AG09309 (cell line): ENCODE measurements at regions not wholly inside any gene's neighbourhood (a gene's known extent, or its start where the extent isn't known, plus 50 kb on each side); places are given as distances from the start of the nearest gene placed in this dataset.
"Not testable (repeated sequence)": the region's sequence is repeated elsewhere in the genome, so short reads cannot be mapped to it uniquely, and the experiment has no call there.

ENCODE experiments used
- DNase-seq: peaks from one replicate; pipeline ENCODE4 v3.0.0-alpha.2; 2010; ENCODE audit warnings: low read depth
- H3K4me3 ChIP-seq: 2 replicates; pipeline ENCODE4 v1.5.1; 2011; ENCODE audit warnings: mild to moderate bottlenecking, low read depth, low read length, moderate library complexity; ENCODE audit not compliant: control insufficient read depth
- TF ChIP-seq, protein P1 (sequence below): IDR thresholded peaks from 2 replicates; pipeline ENCODE4 v1.5.1; 2011; ENCODE audit warnings: mild to moderate bottlenecking, low read depth, low read length, inconsistent platforms; ENCODE audit not compliant: insufficient read depth, control insufficient read depth; ENCODE audit errors: missing control alignments

DNA sequence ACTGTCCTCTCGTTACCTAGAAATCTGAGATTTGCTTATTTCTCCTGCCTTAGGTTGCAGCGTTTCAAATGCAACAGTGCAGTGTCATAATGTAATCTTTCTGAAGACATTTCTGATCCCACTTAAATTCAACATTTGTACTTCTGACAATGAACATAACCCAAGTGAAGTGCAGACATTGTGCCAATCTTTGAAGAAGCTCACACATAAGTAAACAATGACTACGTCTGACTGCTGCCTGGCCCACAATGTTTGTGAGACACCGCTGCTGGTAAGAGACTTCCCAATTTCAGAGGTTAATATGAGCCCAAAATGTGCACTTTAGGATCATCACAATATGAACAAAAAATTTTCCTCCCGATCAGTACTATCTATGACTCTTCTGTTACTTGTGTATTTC lies 84.6 kb upstream of the BCL2L14 start:
- TF ChIP-seq, protein P1, sequence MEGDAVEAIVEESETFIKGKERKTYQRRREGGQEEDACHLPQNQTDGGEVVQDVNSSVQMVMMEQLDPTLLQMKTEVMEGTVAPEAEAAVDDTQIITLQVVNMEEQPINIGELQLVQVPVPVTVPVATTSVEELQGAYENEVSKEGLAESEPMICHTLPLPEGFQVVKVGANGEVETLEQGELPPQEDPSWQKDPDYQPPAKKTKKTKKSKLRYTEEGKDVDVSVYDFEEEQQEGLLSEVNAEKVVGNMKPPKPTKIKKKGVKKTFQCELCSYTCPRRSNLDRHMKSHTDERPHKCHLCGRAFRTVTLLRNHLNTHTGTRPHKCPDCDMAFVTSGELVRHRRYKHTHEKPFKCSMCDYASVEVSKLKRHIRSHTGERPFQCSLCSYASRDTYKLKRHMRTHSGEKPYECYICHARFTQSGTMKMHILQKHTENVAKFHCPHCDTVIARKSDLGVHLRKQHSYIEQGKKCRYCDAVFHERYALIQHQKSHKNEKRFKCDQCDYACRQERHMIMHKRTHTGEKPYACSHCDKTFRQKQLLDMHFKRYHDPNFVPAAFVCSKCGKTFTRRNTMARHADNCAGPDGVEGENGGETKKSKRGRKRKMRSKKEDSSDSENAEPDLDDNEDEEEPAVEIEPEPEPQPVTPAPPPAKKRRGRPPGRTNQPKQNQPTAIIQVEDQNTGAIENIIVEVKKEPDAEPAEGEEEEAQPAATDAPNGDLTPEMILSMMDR = no peak
- DNase-seq = no peak
- no peak overlapping the region for H3K4me3 ChIP-seq

GRCh38 chr12:11987901-11988300 lies 82.8 kb upstream of the BCL2L14 start:
- H3K4me3 ChIP-seq = no peak overlapping the region
- TF ChIP-seq, protein P1 = no peak
- no peak for DNase-seq

DNA sequence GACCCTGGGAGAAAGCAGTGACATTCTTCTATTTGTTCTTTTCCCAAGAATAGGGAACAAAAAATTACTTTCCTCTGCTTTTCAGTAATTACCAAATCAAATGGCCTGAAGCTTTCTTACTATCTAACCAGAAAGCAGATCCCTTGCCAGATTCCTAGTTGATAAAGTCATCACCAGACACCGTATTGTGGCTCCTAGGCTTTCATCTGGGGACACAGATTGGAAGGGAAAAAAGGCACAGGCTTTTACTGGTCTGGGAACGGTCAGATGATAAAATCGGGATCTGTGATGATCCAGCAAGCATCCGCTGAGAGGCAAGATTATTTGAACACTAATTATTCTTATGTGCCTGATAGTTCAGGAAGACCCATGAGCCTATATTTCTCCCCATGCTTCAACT lies 79.1 kb upstream of the BCL2L14 start:
- TF ChIP-seq, protein P1 = no peak
- no peak for DNase-seq

GRCh38 chr12:11992515-11992914 lies 78.2 kb upstream of the BCL2L14 start:
- TF ChIP-seq, protein P1 = no peak
- no peak overlapping the region for H3K4me3 ChIP-seq
- DNase-seq = no peak

More for the DNA sequence above, 79.1 kb upstream of the BCL2L14 start:
- no peak overlapping the region for H3K4me3 ChIP-seq

GRCh38 chr12:11998307-11998943 lies 72.3 kb upstream of the BCL2L14 start:
- H3K4me3 ChIP-seq, DNase-seq: not testable (repeated sequence)

DNA sequence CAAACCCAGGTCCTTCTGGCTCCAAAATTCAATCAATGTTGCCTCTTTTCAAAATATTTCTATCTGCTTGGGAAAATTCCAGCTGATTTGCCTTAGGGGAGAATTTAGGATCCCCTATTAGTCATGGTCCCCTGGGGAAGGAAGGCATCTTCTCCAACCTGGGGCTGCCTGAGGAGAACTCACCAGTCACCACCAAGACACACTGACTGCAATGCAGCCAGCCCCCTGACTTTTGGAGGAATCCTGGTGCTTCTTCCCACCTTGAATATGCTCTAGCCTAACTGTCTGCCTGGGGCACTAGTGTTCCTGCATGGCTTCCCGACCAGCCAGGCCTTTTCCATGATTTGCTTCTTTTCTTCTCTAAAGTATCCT lies 71.8 kb upstream of the BCL2L14 start:
- TF ChIP-seq, protein P1 = no peak
- DNase-seq = no peak
- no peak overlapping the region for H3K4me3 ChIP-seq

- H3K4me3 ChIP-seq = no peak overlapping the region
Measured at GRCh38 chr12:12003609-12004008, 67.1 kb upstream of the BCL2L14 start.

More at GRCh38 chr12:12003609-12004008, 67.1 kb upstream of the BCL2L14 start:
- TF ChIP-seq, protein P1 = no peak
- DNase-seq = no peak
